ENCODE measurements at regions not wholly inside any gene's neighbourhood (a gene's known extent, or its start where the extent isn't known, plus 50 kb on each side); places are given as distances from the start of the nearest gene placed in this dataset.

DNA sequence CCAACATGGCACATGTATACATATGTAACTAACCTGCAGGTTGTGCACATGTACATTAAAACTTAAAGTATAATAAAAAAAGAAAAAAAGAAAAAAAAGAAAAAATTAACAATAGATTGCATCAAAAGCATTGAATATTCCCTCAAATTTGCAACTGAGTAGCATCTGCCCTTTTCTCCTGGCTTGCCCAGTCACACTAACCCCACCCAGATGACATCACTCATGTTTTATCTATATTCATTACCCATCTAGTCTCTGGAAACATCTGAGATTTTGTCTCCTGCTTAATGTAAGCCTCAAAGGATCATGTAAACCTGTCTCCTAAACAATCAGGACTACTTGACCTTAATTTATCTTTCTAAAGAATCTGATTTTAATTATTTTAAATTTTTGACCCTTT, 706.8 kb downstream of the CD109 start:
- TF ChIP-seq, protein P1, sequence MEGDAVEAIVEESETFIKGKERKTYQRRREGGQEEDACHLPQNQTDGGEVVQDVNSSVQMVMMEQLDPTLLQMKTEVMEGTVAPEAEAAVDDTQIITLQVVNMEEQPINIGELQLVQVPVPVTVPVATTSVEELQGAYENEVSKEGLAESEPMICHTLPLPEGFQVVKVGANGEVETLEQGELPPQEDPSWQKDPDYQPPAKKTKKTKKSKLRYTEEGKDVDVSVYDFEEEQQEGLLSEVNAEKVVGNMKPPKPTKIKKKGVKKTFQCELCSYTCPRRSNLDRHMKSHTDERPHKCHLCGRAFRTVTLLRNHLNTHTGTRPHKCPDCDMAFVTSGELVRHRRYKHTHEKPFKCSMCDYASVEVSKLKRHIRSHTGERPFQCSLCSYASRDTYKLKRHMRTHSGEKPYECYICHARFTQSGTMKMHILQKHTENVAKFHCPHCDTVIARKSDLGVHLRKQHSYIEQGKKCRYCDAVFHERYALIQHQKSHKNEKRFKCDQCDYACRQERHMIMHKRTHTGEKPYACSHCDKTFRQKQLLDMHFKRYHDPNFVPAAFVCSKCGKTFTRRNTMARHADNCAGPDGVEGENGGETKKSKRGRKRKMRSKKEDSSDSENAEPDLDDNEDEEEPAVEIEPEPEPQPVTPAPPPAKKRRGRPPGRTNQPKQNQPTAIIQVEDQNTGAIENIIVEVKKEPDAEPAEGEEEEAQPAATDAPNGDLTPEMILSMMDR (IDR thresholded peaks at IDR 0.05), result no peak
- no peak for TF ChIP-seq EZH2 (IDR thresholded peaks at IDR 0.05; ENCODE audit: borderline replicate concordance, insufficient read depth, low read depth, low read length, poor library complexity, severe bottlenecking)
